DOHH2 (cell line): ENCODE measurements at regions not wholly inside any gene's neighbourhood (a gene's known extent, or its start where the extent isn't known, plus 50 kb on each side); places are given as distances from the start of the nearest gene placed in this dataset.

ENCODE experiments used
- H3F3A ChIP-seq: fragments of 200-600 bp; sonication (generic), shearing (Covaris generic); 2 replicates; pipeline ENCODE4 v1.6.0; 2016; ENCODE audit warnings: antibody characterized with exemption, mild to moderate bottlenecking; ENCODE audit not compliant: control insufficient read depth, insufficient read depth
- H3K27ac ChIP-seq: fragments of 200-600 bp; sonication (generic); 2 replicates; pipeline ENCODE4 v1.5.1; 2014; ENCODE audit warnings: low read depth, mild to moderate bottlenecking, low read length, moderate library complexity
- H3K27me3 ChIP-seq: fragments of 200-600 bp; sonication (generic); 2 replicates; pipeline ENCODE4 v1.6.1; 2014; ENCODE audit warnings: mild to moderate bottlenecking, low read length, mixed read lengths; ENCODE audit not compliant: control insufficient read depth
- H3K36me3 ChIP-seq: fragments of 200-600 bp; sonication (generic); 2 replicates; pipeline ENCODE4 v1.6.1; 2014; ENCODE audit warnings: mild to moderate bottlenecking, low read length, moderate library complexity, mixed read lengths; ENCODE audit not compliant: control insufficient read depth
- H3K4me1 ChIP-seq: fragments of 200-600 bp; sonication (generic); 2 replicates; pipeline ENCODE4 v1.6.1; 2014; ENCODE audit warnings: mild to moderate bottlenecking, low read length, mixed read lengths; ENCODE audit not compliant: control insufficient read depth
- H3K4me2 ChIP-seq: fragments of 200-600 bp; sonication (generic); 2 replicates; pipeline ENCODE4 v1.6.0; 2014; ENCODE audit warnings: mild to moderate bottlenecking, low read length, moderate library complexity
- H3K4me3 ChIP-seq: fragments of 200-600 bp; sonication (generic); 2 replicates; pipeline ENCODE4 v1.5.1; 2014; ENCODE audit warnings: mild to moderate bottlenecking, low read length, mixed read lengths
- H3K79me2 ChIP-seq: fragments of 200-600 bp; sonication (generic); 2 replicates; pipeline ENCODE4 v1.6.1; 2014; ENCODE audit warnings: mild to moderate bottlenecking, low read length, mixed read lengths; ENCODE audit not compliant: control insufficient read depth
- H3K9me2 ChIP-seq: fragments of 200-600 bp; sonication (generic); replicated peaks from 2 replicates; pipeline ENCODE4 v1.6.1; 2014; ENCODE audit warnings: mild to moderate bottlenecking, low read length, mixed read lengths; ENCODE audit not compliant: control insufficient read depth
- H3K9me3 ChIP-seq: fragments of 200-600 bp; sonication (generic); 2 replicates; pipeline ENCODE4 v1.6.1; 2014; ENCODE audit warnings: antibody characterized with exemption, low read length, mixed read lengths; ENCODE audit not compliant: control insufficient read depth, insufficient read depth
- H4K20me1 ChIP-seq: fragments of 200-600 bp; sonication (generic); 2 replicates; pipeline ENCODE4 v1.6.0; 2014; ENCODE audit warnings: low read depth, mild to moderate bottlenecking, antibody characterized with exemption, low read length, moderate library complexity; ENCODE audit not compliant: control insufficient read depth, insufficient read depth
- EZH2phosphoT487 ChIP-seq: fragments of 200-600 bp; sonication (generic); IDR thresholded peaks from 2 replicates; pipeline ENCODE4 v1.6.1; 2017; ENCODE audit warnings: borderline replicate concordance, mild to moderate bottlenecking, antibody characterized with exemption, low read length, moderate library complexity, mixed read lengths
- TF ChIP-seq, protein P1 (sequence below): fragments of 200-600 bp; sonication (generic); IDR thresholded peaks from one replicate; pipeline ENCODE4 v1.5.1; 2014; ENCODE audit warnings: antibody characterized with exemption, mild to moderate bottlenecking, low read depth, low read length; ENCODE audit not compliant: poor library complexity, severe bottlenecking

DNA sequence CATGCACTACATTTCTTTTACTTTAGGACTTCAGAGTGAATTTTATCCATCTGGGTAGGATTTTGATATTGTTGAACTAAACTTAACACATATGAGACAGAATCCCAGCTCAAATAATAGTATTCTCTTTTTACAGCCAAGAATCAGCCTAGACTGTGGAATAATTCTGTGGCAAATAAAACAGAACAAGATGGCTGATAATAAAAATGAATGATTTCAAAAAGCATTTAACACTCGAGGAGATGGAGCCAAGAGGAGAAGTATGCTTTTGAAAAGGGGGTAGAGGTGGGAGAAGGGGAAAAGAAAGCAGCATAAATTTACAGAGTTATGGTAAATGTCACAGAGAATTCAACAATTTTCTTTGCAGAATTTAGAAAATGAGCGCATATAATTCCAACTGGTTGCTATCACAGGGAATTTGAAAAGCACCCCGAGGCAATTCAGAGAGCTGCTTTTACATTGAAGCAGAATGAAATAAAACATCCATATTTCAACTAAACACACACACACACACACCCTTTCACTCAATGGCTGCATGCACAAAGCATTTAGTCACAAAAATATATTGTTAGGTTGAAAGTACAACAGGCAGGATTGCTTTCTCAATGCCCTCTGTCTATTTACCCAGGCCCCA, 60.2 kb upstream of the DMAC1 start:
- Histone ChIP-seq H4K20me1 (no peaks in the 10 kb centered on the region), H3K4me2 (no peak overlapping the region)
- TF ChIP-seq EZH2phosphoT487: no peak

DNA sequence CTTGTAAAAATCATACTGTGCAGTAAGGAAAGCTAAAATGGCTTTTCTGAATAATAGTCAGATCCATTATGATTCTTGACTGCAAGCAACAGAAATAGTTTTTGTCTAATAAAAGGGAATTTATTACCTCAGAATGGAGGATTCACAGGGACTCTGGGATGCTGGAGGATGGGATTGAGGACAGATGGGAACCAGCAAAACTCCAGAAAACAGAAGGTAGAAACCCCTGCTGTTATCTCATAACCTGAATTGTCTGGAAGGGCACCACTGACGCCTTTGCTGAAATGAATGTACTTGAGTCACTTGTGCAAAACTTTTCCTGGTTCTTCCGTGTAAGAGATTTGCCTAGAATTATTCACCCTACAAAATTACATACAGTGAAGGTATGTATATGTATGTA, 58.6 kb upstream of the DMAC1 start:
- no peaks in the 10 kb centered on the region; the same call in 1 of the 2 replicates for H3K9me2 ChIP-seq
- no peaks in the 10 kb centered on the region for H3K4me1 ChIP-seq
- no peak overlapping the region for H3K27ac ChIP-seq
- TF ChIP-seq, protein P1, sequence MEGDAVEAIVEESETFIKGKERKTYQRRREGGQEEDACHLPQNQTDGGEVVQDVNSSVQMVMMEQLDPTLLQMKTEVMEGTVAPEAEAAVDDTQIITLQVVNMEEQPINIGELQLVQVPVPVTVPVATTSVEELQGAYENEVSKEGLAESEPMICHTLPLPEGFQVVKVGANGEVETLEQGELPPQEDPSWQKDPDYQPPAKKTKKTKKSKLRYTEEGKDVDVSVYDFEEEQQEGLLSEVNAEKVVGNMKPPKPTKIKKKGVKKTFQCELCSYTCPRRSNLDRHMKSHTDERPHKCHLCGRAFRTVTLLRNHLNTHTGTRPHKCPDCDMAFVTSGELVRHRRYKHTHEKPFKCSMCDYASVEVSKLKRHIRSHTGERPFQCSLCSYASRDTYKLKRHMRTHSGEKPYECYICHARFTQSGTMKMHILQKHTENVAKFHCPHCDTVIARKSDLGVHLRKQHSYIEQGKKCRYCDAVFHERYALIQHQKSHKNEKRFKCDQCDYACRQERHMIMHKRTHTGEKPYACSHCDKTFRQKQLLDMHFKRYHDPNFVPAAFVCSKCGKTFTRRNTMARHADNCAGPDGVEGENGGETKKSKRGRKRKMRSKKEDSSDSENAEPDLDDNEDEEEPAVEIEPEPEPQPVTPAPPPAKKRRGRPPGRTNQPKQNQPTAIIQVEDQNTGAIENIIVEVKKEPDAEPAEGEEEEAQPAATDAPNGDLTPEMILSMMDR: no peak
- no peak for TF ChIP-seq EZH2phosphoT487
- H3K9me3 ChIP-seq: no peaks in the 10 kb centered on the region
- H4K20me1 ChIP-seq: no peaks in the 10 kb centered on the region
- no peaks in the 10 kb centered on the region for H3F3A ChIP-seq
- no peaks in the 10 kb centered on the region for H3K36me3 ChIP-seq
- no peaks in the 10 kb centered on the region for H3K79me2 ChIP-seq
- H3K27me3 ChIP-seq: no peaks in the 10 kb centered on the region
- no peak overlapping the region for H3K4me3 ChIP-seq
- no peak overlapping the region for H3K4me2 ChIP-seq

More for the DNA sequence above, 60.2 kb upstream of the DMAC1 start:
- Histone ChIP-seq H3K4me3 (no peak overlapping the region), H3K9me2 (no peaks in the 10 kb centered on the region), H3K36me3 (no peaks in the 10 kb centered on the region), H3K9me3 (no peaks in the 10 kb centered on the region), H3K4me1 (no peaks in the 10 kb centered on the region), H3K27me3 (no peaks in the 10 kb centered on the region), H3K27ac (no peak overlapping the region), H3F3A (no peaks in the 10 kb centered on the region), H3K79me2 (no peaks in the 10 kb centered on the region)

DNA sequence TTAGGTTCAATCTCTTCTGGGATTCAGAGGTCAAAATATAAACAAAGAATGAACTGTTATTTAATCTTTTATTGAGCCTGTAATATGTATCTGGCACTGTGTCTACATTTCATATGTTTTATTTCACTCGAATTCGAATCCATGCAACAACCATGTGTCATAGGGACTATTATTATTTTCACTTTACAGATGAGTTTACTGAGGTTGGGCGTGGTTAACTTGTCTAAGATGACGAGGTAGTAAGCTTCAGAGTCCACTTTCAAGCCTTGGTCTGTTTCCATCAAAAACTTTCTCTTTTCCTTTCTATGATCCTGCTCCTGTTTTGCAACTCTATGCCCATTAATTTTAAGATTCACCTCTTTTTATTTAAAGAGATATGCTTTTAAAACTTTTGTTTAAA, 55.2 kb upstream of the DMAC1 start:
- H3K9me3 ChIP-seq: no peaks in the 10 kb centered on the region
- TF ChIP-seq EZH2phosphoT487: no peak
- TF ChIP-seq, protein P1: no peak
- H3K36me3 ChIP-seq: no peaks in the 10 kb centered on the region
- no peak overlapping the region for H3K27ac ChIP-seq
- H3K4me1 ChIP-seq: no peaks in the 10 kb centered on the region
- H3K4me3 ChIP-seq: no peak overlapping the region
- H3K27me3 ChIP-seq: no peaks in the 10 kb centered on the region
- no peaks in the 10 kb centered on the region for H4K20me1 ChIP-seq
- H3K4me2 ChIP-seq: no peak overlapping the region
- no peaks in the 10 kb centered on the region; the same call in 1 of the 2 replicates for H3K9me2 ChIP-seq
- no peaks in the 10 kb centered on the region for H3K79me2 ChIP-seq
- no peaks in the 10 kb centered on the region for H3F3A ChIP-seq
